SKM-1 (cell line): ENCODE measurements at regions not wholly inside any gene's neighbourhood (a gene's known extent, or its start where the extent isn't known, plus 50 kb on each side); places are given as distances from the start of the nearest gene placed in this dataset.
A peak's percentile ranks its signal among the peaks of the same experiment; 100 is the strongest.
"Not testable (repeated sequence)": the region's sequence is repeated elsewhere in the genome, so short reads cannot be mapped to it uniquely, and the experiment has no call there.

Source experiments
- DNase-seq: peaks from one replicate; lab custom pipeline; 2025; ENCODE audit not compliant: unreplicated experiment; lab: John Stamatoyannopoulos, UW

GRCh38 chr17:30713805-30714204, 110.7 kb downstream of the CRLF3 start:
- not testable (repeated sequence) for DNase-seq

DNA sequence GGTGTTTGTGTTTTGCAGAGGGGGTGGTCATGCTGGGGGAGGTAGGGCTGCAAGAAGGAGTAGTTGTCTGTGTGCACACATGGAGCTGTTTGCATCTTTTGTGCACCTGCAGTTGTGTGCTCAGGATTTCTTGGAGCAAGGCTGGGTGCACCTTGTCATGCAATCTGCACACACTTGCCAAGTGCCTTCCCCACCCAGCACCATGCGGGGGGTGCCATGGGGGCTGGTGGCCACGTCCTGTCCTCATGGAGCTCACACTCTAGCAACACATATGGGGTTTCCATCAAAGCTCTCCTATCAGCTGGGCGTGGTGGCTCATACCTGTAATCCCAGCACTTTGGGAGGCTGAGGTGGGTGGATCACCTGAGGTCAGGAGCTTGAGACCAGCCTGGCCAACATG, 111.6 kb downstream of the CRLF3 start:
- DNase-seq, result not testable (repeated sequence)

- not testable (repeated sequence) for DNase-seq
Observed at GRCh38 chr17:30711626-30712507, 112.6 kb downstream of the CRLF3 start.

DNA sequence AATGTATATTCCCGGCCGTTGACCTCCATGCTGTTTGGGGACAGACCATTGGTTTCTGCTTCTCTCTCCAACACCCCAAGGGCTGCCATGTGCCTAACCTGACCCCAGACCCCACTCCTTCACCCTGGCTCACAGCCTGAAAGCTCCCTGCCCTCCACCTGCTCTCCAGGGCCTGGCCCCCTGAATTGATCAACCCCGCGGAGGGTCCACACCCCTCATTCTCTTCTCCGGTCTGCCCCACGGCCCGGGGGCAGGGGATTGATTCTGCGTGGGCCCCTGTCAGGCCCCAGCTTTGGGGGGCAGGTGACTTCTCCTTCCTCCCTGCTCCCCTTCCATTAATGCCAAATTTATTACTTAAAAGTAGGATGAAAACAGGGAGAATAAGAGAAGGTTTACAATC, 113.3 kb downstream of the CRLF3 start:
- DNase-seq, result not testable (repeated sequence)

- not testable (repeated sequence) for DNase-seq
Observed at GRCh38 chr17:30710276-30711088, 114.0 kb downstream of the CRLF3 start.

DNA sequence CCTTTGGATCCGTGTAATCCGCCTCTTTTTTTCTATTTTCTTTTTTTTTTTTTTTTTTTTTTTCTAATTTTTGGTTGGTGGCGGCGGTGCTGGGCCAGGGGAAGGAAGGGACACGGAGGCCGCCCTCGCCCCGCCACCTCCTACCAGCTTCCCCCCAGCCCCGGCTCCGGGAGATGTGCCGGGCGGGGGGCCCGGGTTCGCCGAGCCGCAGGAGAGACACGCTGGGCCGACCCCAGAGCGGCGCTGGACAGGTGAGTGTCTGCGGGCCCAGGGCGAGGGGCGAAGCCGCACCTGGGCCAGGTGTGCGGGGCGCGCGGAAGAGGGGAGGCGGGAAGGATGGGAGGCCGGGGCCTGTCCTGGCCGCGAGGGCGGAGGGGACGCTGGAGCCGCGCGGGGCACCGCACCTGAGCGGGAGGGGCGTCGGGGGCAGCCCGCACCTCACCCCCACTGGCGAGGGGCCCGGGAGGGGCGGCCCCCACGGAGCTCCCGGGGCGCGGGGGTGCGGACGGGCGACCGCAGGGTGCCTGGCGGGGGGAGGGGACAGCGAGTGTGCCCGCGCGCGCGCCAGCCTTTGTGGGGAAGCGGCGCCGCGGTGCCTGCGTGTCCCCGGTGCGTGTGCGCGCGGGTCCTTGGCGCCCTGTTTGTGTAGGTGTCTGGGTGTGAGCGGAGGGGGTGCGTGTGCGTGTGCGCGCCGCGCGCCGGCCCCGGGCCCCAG, 114.8 kb downstream of the CRLF3 start:
- not testable (repeated sequence) for DNase-seq

DNA sequence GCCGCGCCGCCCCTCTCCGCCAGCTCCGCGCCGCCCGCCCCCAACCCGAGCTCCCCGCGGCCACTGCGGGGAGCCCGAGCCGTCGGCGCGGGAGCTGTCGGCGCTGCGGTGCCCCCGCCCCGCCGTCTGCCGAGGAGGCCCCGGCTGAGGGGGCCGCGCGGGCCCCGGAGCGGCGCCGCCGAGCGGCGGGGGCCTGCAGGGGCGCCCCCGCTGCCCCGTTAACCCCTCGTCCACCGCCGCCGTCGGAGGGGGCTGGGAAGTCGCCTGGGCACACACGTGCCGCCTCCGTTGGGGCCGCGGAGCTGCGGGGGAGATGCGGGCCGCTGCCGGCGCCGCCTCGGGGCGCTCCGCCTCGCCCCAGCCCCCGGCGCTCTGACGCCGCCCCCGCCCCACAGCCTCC, 115.4 kb downstream of the CRLF3 start:
- DNase-seq, result not testable (repeated sequence)

GRCh38 chr17:30708241-30709078, 116.0 kb downstream of the CRLF3 start:
- DNase-seq, result peak; percentile 72

DNA sequence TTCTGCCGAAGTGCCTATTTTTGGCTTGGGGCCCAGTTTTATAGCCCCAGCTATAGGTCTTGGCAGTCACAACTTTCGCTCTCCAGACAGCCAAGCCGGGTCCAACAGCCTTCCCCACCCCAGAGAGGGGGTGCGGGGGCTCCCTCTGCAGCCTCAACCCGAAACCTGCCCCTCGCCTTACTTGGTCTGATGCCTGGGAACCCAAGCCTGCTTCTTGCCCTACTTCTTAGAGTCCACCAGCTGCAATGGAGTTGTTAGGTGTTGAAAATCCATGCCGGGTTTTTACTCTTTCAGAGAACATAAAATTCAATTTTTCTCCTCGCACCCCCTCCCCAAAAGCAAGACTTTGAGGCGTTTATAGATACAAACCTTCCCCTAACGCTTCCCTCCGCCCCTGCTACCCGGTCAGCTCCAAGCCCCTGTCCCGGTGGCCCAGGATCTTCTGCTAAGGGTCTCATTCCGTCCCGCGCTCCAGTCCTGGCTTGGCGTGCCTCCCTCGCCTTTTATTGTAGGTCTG, 116.7 kb downstream of the CRLF3 start:
- peak; percentile 12 for DNase-seq

- not testable (repeated sequence) for DNase-seq
Observed at GRCh38 chr17:30706461-30707335, 117.8 kb downstream of the CRLF3 start.

DNA sequence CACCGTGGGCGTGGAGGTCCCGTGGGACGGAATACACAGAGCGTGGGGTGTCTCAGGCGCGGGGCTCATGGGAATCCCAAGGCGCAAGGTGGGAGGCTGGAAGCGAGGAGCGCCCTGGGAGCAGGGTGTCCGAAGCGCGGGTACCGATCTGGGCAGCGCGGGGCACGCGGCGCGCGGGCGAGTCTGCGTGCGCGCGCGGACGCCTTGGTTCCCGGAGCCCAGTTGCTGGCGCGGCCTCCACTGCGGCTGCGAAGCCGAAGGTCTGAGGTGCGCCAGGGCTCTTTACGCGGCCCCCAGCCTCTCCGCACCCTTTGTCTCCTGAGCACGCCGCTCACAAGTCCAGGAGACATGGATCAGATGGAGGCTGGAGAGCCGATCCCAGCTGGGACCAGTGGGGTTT, 118.5 kb downstream of the CRLF3 start:
- not testable (repeated sequence) for DNase-seq

DNA sequence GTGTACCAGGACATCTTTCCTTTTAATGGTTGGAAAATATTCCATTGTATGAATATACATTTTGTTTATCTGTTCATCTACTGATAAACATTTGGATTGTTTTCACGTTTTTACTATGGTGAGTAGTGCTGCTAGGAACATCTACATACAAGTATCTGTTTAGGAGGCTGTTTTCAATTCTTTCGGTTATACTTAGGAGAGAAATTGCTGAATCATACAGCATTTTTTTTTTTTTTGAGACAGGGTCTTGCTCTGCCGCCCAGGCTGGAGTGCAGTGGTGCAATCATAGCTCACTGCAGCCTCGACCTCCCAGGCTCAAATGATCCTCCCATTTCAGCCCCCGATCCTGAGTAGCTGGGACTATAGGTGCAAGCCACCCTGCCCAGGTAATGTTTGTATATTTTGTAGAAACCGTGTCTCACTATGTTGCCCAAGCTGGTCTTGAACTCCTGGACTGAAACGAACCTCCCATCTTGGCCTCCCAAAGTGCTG, 122.9 kb downstream of the CRLF3 start:
- DNase-seq, result no peak

DNA sequence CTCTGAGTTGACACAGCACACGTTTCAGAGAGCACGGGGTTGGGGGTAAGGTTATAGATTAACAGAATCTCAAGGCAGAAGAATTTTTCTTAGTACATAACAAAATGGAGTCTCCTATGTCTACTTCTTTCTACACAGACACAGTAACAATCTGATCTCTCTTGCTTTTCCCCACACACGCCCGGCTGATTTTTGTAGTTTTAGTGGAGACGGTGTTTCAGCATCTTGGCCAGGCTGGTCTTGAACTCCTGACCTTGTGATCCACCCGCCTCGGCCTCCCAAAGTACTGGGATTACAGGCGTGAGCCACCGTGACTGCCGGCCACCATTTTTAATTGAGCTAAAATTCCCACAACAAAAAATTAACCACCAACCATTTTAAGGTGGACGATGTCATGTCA, 123.7 kb downstream of the CRLF3 start:
- not testable (repeated sequence) for DNase-seq

GRCh38 chr17:30697619-30698460, 126.7 kb downstream of the CRLF3 start:
- peak; percentile 22 for DNase-seq

DNA sequence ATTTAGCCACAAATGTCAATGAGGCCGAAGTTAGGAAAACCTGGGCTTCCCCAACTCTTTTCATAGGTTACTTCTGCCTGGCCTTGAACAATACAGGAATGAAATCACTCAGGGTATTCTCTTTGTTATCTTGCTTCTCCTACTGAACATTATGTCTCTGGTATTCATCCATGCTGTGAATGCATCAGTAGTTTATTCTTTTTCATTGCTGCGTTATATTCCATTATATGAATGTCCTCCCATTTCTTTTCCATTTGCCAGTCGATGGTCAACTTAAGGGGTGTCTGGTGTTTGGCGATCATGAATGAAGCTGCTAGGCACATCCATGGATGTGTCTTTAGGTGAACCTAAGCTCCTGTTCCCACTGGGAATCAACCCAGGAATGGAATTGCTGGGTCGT, 128.3 kb downstream of the CRLF3 start:
- no peak for DNase-seq

DNA sequence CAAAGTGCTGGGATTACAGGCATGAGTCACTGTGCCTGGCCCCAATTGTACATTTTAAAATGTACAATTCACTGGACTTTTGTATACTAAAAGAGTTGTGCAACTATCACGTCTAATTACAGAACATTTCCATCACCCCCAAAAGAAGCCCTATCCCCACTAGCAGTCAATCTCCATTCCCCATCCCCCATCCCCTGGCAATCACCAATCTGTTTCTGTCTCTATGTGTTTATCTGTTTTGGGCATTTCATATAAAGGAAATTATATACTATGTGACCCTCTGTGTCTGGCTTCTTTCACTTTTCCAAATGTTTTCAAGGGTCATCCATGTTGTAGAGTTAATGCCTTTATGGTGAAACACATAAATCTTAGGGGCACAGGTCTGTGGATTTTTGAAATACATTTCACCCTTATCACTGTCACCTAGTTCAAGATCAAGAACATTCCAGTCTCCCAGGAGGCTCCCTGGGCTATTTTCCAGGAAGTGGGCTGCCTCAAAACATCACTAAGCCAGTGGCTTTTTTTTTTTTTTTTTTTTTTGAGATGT, 129.2 kb downstream of the CRLF3 start:
- not testable (repeated sequence) for DNase-seq

DNA sequence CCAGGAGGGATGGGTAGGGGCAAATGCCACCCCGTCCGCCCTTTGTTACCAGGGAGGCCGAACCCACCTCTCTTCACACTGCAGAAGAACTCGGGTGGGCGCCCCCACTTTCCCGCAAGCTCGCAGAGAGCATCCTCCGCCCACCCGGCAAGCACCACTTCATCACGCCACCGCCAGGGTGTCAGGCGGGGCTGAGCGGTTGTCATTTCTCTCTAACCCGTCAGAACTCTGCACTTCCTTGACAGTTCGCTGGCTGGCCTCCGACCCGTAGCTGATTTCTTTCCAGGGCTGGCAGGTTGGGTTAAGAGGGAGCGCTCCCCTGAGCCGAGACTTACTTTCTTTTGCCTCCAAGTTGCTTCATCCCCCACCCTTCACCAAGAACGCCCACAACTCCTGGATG, 130.7 kb downstream of the CRLF3 start:
- DNase-seq, result not testable (repeated sequence)
